ENCODE measurements at regions not wholly inside any gene's neighbourhood (a gene's known extent, or its start where the extent isn't known, plus 50 kb on each side); places are given as distances from the start of the nearest gene placed in this dataset.

DNA sequence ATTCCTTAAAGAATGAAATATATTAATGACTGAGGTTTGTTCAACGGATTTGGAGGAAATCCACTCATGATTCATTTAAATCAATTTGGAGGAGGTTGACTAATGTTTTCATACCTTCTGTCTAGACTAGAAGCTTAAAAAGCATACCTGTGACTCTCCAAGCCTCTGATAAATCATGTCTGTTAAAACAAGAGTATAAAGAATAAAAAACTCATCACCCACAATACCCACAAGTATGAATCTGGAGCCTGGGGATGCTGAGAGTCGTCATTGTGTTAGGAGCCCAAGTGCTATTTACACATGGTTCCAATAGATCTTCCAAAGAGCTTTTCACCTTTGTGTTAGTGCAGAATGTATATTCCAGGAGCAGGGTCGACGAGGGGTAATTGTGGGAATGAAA is 86.8 kb upstream of the ADAMTS20 start:
- Histone ChIP-seq H3K36me3 (no peaks in the 10 kb centered on the region), H2AFZ (replicated peaks) (peak overlapping the region; percentile 68), H3K9me3 (ENCODE audit: low read depth) (no peaks in the 10 kb centered on the region), H4K20me1 (ENCODE audit: low read depth) (no peaks in the 10 kb centered on the region), H3K4me1 (peaks cover 1% of the 10 kb centered on the region), H3K27me3 (no peaks in the 10 kb centered on the region), H3F3A (ENCODE audit: low read depth) (no peaks in the 10 kb centered on the region), H3K27ac (no peak overlapping the region), H3K4me2 (no peak overlapping the region), H3K79me2 (ENCODE audit: low read depth) (no peaks in the 10 kb centered on the region), H3K4me3 (no peak overlapping the region), H3K9ac (no peak overlapping the region)
- H3K4me3 Mint-ChIP-seq, result no peak overlapping the region
- H3K9me3 Mint-ChIP-seq, result peaks cover 2% of the 10 kb centered on the region
- no peaks in the 10 kb centered on the region for H3K27me3 Mint-ChIP-seq (ENCODE audit: insufficient read depth, low read depth)
- TF ChIP-seq EZH2phosphoT487 (IDR thresholded peaks at IDR 0.05) (no peak), EZH2 (IDR thresholded peaks at IDR 0.05) (no peak), CTCF (IDR thresholded peaks at IDR 0.05) (no peak)
- no peak for DNase-seq (ENCODE audit: low spot score)
- H3K36me3 Mint-ChIP-seq, result no peaks in the 10 kb centered on the region
- H3K27ac Mint-ChIP-seq, result no peak overlapping the region
- no peaks in the 10 kb centered on the region for H3K4me1 Mint-ChIP-seq

GRCh38 chr12:43636725-43637463 is 84.9 kb upstream of the ADAMTS20 start:
- Mint-ChIP-seq H3K36me3 (no peaks in the 10 kb centered on the region), H3K27ac (no peak overlapping the region), H3K4me3 (no peak overlapping the region), H3K4me1 (no peaks in the 10 kb centered on the region), H3K9me3 (peaks cover 2% of the 10 kb centered on the region), H3K27me3 (ENCODE audit: insufficient read depth, low read depth) (no peaks in the 10 kb centered on the region)
- Histone ChIP-seq H3K79me2 (ENCODE audit: low read depth) (no peaks in the 10 kb centered on the region), H4K20me1 (ENCODE audit: low read depth) (no peaks in the 10 kb centered on the region), H3K9me3 (ENCODE audit: low read depth) (no peaks in the 10 kb centered on the region), H3K36me3 (no peaks in the 10 kb centered on the region), H3K27me3 (no peaks in the 10 kb centered on the region), H3K4me1 (no peaks in the 10 kb centered on the region), H2AFZ (replicated peaks) (no peak overlapping the region), H3K27ac (no peak overlapping the region), H3K9ac (no peak overlapping the region), H3F3A (ENCODE audit: low read depth) (no peaks in the 10 kb centered on the region), H3K4me2 (no peak overlapping the region), H3K4me3 (no peak overlapping the region)
- TF ChIP-seq EZH2phosphoT487 (IDR thresholded peaks at IDR 0.05), result no peak
- no peak for TF ChIP-seq CTCF (IDR thresholded peaks at IDR 0.05)
- no peak for TF ChIP-seq EZH2 (IDR thresholded peaks at IDR 0.05)
- DNase-seq (ENCODE audit: low spot score), result no peak

DNA sequence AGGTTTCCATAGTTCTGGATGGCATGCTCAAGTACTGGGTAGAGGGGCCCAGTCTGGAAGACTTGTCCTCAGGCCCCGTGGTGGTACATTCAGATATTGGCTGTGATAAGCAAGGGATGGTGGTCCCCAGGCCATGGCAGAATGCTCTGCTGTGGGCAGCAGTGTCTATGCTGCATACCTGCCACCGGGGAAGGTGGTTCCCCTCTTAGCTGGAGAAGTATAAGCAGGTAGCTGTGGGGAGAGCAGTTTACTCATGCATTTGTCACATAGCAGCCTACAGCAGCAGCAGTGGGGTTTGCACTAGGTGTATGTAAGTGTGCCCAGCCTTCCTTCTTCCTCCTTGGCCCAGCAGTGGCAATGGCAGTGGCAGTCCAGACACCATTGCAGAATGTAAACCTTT is 69.3 kb upstream of the ADAMTS20 start:
- no peaks in the 10 kb centered on the region for H3K36me3 Mint-ChIP-seq
- Histone ChIP-seq H2AFZ (replicated peaks) (no peak overlapping the region), H3K27ac (no peak overlapping the region), H3K4me3 (no peak overlapping the region), H3K9ac (no peak overlapping the region), H3K9me3 (ENCODE audit: low read depth) (no peaks in the 10 kb centered on the region), H3K36me3 (no peaks in the 10 kb centered on the region), H3K4me2 (no peak overlapping the region), H3K79me2 (ENCODE audit: low read depth) (no peaks in the 10 kb centered on the region), H4K20me1 (ENCODE audit: low read depth) (no peaks in the 10 kb centered on the region), H3K27me3 (no peaks in the 10 kb centered on the region), H3F3A (ENCODE audit: low read depth) (no peaks in the 10 kb centered on the region), H3K4me1 (no peaks in the 10 kb centered on the region)
- DNase-seq (ENCODE audit: low spot score), result no peak
- peaks cover 3% of the 10 kb centered on the region for H3K9me3 Mint-ChIP-seq
- peaks cover 2% of the 10 kb centered on the region for H3K27me3 Mint-ChIP-seq (ENCODE audit: insufficient read depth, low read depth)
- H3K27ac Mint-ChIP-seq, result no peak overlapping the region
- H3K4me3 Mint-ChIP-seq, result no peak overlapping the region
- TF ChIP-seq EZH2 (IDR thresholded peaks at IDR 0.05), result no peak
- TF ChIP-seq EZH2phosphoT487 (IDR thresholded peaks at IDR 0.05), result no peak
- TF ChIP-seq CTCF (IDR thresholded peaks at IDR 0.05), result no peak
- H3K4me1 Mint-ChIP-seq, result no peaks in the 10 kb centered on the region

All from neural progenitor cell (in vitro differentiated cells).